ENCODE measurements at regions not wholly inside any gene's neighbourhood (a gene's known extent, or its start where the extent isn't known, plus 50 kb on each side); places are given as distances from the start of the nearest gene placed in this dataset.

DNA sequence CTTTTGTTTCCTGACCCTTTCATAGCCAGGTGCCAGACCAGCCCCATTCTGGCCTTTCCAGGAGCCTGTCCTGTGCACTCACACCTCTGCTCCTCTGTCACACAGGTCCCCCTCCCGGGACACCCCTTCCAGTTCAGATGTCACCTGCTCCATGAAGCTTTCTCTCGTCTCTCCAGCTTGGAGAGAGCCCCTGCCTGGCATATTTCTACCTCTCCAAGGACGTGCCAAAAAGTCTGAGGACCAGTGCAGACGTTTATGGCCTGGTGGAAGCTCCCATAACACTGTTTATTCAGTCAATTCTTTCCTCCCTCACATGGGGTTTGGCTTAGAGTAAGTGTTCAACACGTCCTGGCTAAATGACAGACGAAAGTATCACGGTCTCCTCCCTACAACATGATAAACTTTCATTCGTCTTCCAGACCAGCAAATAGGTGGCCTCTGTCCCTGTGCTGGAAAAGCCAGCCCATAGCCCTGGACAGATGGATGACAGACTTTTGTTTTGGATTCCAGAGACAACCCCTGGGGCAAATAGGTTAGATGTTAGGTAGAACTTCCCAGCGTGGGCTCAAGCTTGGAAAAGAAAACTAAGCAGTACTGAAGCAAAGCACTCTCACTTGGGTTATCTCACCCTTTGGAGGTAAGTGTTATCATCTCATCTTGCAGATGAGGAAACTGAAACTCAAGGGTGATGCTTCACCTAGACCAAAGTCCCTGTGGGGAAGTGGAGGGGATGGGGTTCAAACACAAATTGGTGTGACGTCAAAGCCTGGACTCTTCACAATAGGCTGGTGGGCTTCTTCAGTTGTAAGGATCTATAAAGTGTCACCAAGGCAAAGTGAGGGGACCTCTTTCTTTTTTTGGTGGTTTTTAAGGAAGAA, 52.9 kb upstream of the ECE1 start:
- H3K4me3 Mint-ChIP-seq (ENCODE audit: unreplicated experiment), result peak overlapping the region; percentile 86
- H3K27ac Mint-ChIP-seq (ENCODE audit: unreplicated experiment), result peak overlapping the region; percentile 73
- H3K9me3 Mint-ChIP-seq (ENCODE audit: unreplicated experiment), result no peaks in the 10 kb centered on the region
- DNase-seq (ENCODE audit: extremely low spot score, unreplicated experiment), result no peak
- H3K36me3 Mint-ChIP-seq (ENCODE audit: unreplicated experiment), result no peaks in the 10 kb centered on the region
- peaks cover 59% of the 10 kb centered on the region for H3K4me1 Mint-ChIP-seq (ENCODE audit: unreplicated experiment)
- TF ChIP-seq, protein P1, sequence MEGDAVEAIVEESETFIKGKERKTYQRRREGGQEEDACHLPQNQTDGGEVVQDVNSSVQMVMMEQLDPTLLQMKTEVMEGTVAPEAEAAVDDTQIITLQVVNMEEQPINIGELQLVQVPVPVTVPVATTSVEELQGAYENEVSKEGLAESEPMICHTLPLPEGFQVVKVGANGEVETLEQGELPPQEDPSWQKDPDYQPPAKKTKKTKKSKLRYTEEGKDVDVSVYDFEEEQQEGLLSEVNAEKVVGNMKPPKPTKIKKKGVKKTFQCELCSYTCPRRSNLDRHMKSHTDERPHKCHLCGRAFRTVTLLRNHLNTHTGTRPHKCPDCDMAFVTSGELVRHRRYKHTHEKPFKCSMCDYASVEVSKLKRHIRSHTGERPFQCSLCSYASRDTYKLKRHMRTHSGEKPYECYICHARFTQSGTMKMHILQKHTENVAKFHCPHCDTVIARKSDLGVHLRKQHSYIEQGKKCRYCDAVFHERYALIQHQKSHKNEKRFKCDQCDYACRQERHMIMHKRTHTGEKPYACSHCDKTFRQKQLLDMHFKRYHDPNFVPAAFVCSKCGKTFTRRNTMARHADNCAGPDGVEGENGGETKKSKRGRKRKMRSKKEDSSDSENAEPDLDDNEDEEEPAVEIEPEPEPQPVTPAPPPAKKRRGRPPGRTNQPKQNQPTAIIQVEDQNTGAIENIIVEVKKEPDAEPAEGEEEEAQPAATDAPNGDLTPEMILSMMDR (IDR thresholded peaks at IDR 0.05), result no peak
- H3K27me3 Mint-ChIP-seq (ENCODE audit: unreplicated experiment), result no peaks in the 10 kb centered on the region

DNA sequence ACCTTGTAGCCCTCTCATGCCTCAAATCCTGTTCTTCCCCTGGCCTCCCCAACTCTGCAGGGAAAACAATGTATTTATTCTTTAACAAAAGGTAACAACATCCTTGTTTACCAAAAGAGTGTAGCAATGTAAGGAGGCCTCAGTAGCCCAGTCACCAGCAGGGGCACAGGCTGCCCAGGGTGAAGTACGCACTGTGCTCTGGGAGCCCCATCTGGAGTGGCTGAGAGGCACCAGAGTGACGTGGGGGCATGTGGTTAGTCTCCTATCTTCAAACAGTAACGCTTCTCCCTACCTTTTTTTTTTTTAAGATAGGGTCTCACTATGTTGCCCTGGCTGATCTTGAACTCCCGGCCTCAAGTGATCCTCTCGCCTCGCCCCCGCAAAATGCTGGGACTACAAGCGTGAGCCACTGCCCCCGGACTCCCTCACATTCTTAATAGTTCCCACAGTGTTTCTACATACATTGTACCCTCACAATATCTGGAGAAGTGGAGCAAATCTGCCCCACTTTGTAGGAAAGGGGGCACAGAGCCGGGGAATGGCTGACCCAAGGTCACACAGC, 51.3 kb upstream of the ECE1 start:
- Mint-ChIP-seq H3K27ac (ENCODE audit: unreplicated experiment) (no peak overlapping the region), H3K9me3 (ENCODE audit: unreplicated experiment) (no peaks in the 10 kb centered on the region), H3K36me3 (ENCODE audit: unreplicated experiment) (no peaks in the 10 kb centered on the region), H3K4me3 (ENCODE audit: unreplicated experiment) (peak overlapping the region; percentile 86), H3K27me3 (ENCODE audit: unreplicated experiment) (no peaks in the 10 kb centered on the region), H3K4me1 (ENCODE audit: unreplicated experiment) (peaks cover 74% of the 10 kb centered on the region)
- TF ChIP-seq, protein P1 (IDR thresholded peaks at IDR 0.05), result no peak
- no peak for DNase-seq (ENCODE audit: extremely low spot score, unreplicated experiment)

DNA sequence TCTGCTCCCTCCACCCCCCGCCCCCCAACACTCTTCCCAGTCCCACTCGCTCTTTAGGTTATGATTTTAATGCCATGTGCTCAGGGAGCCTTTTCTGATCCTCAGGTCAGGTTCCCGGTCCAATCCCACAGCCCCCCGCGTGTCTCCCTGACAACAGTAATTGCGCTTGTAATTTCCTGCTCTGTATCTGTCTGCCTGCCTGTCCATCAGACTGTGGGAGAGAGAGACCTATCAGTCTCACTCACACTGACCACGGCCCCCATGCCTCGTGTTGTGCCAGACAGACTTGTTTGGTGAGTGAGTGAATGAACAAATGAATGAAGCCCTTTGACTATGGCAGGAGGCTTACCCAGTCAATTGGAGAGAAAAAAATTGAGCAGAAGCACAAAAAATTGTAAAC, 50.8 kb upstream of the ECE1 start:
- Mint-ChIP-seq H3K36me3 (ENCODE audit: unreplicated experiment) (no peaks in the 10 kb centered on the region), H3K4me3 (ENCODE audit: unreplicated experiment) (no peak overlapping the region), H3K27ac (ENCODE audit: unreplicated experiment) (peak overlapping the region; percentile 6), H3K27me3 (ENCODE audit: unreplicated experiment) (no peaks in the 10 kb centered on the region), H3K9me3 (ENCODE audit: unreplicated experiment) (no peaks in the 10 kb centered on the region), H3K4me1 (ENCODE audit: unreplicated experiment) (peaks cover 78% of the 10 kb centered on the region)
- TF ChIP-seq, protein P1 (IDR thresholded peaks at IDR 0.05), result no peak
- DNase-seq (ENCODE audit: extremely low spot score, unreplicated experiment), result no peak

DNA sequence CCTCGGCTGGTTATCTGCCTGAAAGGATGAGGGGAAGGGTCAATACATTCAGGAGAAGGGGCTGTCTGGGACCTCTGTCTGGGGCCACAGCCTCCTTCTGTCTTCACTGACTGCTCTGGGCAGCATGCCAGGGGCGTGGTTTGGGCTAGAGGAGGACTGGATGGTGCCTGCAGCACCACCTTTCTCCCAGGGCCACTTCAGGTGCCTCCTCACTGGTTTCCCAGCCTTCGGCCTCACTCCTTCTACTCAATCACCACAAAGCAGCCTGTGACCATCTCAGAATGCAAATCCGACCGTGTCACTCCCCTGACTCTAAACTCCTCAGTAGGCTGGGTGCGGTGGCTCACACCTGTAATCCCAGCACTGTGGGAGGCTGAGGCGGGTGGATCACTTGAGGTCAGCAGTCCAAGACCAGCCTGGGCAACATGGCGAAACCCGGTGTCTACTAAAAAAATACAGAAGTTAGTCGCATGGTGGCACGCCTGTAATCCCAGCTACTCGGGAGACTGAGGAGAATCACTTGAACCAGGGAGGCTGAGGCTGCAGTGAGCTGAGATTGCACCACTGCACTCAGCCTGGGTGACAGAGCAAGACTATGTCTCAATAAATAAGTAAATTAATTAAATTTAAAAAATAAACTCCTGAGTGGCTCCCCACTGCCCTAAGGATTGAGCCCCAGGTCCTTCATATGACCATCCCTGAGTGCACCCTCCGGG, 50.1 kb upstream of the ECE1 start:
- peaks cover 84% of the 10 kb centered on the region for H3K4me1 Mint-ChIP-seq (ENCODE audit: unreplicated experiment)

More for the DNA sequence above, 50.1 kb upstream of the ECE1 start:
- Mint-ChIP-seq H3K4me3 (ENCODE audit: unreplicated experiment) (no peak overlapping the region), H3K9me3 (ENCODE audit: unreplicated experiment) (no peaks in the 10 kb centered on the region), H3K36me3 (ENCODE audit: unreplicated experiment) (no peaks in the 10 kb centered on the region), H3K27ac (ENCODE audit: unreplicated experiment) (peak overlapping the region; percentile 97), H3K27me3 (ENCODE audit: unreplicated experiment) (no peaks in the 10 kb centered on the region)
- no peak for DNase-seq (ENCODE audit: extremely low spot score, unreplicated experiment)
- TF ChIP-seq, protein P1 (IDR thresholded peaks at IDR 0.05), result no peak
